H1 (cell line): ENCODE measurements at regions not wholly inside any gene's neighbourhood (a gene's known extent, or its start where the extent isn't known, plus 50 kb on each side); places are given as distances from the start of the nearest gene placed in this dataset.

Experiments
- NRF1 ChIP-seq: IDR thresholded peaks from 2 replicates; pipeline ENCODE4 v1.6.1; 2011; ENCODE audit warnings: mild to moderate bottlenecking, low read depth, low read length, improper control_type of control experiment

DNA sequence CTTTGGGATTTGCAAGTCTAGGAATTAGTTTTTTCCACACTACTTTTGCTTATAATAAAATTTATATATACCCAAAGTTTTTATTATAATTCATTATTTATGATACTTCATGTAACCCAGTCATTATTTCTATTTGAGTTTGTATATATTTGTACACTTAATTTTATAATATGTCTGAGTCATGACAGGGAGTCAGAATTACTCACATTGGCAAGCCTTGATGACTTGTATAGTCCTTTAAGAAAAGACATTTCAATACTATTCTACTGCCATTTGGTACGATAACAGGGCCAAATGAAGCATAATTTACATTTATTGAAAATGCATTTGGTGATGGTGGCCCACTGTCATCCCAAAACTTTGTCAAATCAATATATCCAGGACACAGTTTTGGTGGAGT, 95.9 kb upstream of the UNC13C start (continued):
- TF ChIP-seq NRF1 = no peak
